ENCODE measurements at regions not wholly inside any gene's neighbourhood (a gene's known extent, or its start where the extent isn't known, plus 50 kb on each side); places are given as distances from the start of the nearest gene placed in this dataset.

- H3K4me1 ChIP-seq (ENCODE audit: control insufficient read depth in 1 of 2, insufficient read depth in 2 of 2, low read length in 2 of 2) = no peaks in the 10 kb centered on the region
- no peaks in the 10 kb centered on the region for H3K36me3 ChIP-seq (ENCODE audit: control insufficient read depth in 1 of 2, insufficient read depth in 2 of 2, low read length in 2 of 2)
- peaks cover 3% of the 10 kb centered on the region in 2 donors for H3K9me3 ChIP-seq (ENCODE audit: control insufficient read depth in 1 of 2, low read length in 2 of 2)
- H3K27me3 ChIP-seq (ENCODE audit: low read depth, low read length) = no peaks in the 10 kb centered on the region
- H3K4me3 ChIP-seq (ENCODE audit: low read depth in 1 of 2, low read length in 2 of 2) = no peak overlapping the region
- H3K27ac ChIP-seq (ENCODE audit: low read length) = no peak overlapping the region
Measured at GRCh38 chr9:75826314-75826713, 64.2 kb upstream of the PCSK5 start.

GRCh38 chr9:75830303-75830702, 60.2 kb upstream of the PCSK5 start:
- Histone ChIP-seq H3K4me3 (ENCODE audit: low read depth in 1 of 2, low read length in 2 of 2) (no peak overlapping the region), H3K9me3 (ENCODE audit: control insufficient read depth in 1 of 2, low read length in 2 of 2) (peaks cover 3% of the 10 kb centered on the region in 2 donors), H3K36me3 (ENCODE audit: control insufficient read depth in 1 of 2, insufficient read depth in 2 of 2, low read length in 2 of 2) (no peaks in the 10 kb centered on the region), H3K27ac (ENCODE audit: low read length) (no peak overlapping the region), H3K4me1 (ENCODE audit: control insufficient read depth in 1 of 2, insufficient read depth in 2 of 2, low read length in 2 of 2) (no peaks in the 10 kb centered on the region), H3K27me3 (ENCODE audit: low read depth, low read length) (no peaks in the 10 kb centered on the region)

- Histone ChIP-seq H3K27ac (ENCODE audit: low read length) (no peak overlapping the region), H3K9me3 (ENCODE audit: control insufficient read depth in 1 of 2, low read length in 2 of 2) (peaks cover 3% of the 10 kb centered on the region in 2 donors)
Measured at GRCh38 chr9:75833778-75834177, 56.7 kb upstream of the PCSK5 start.

GRCh38 chr9:75834878-75835277, 55.6 kb upstream of the PCSK5 start:
- Histone ChIP-seq H3K9me3 (ENCODE audit: control insufficient read depth in 1 of 2, low read length in 2 of 2) (peaks cover 3% of the 10 kb centered on the region in 2 donors), H3K36me3 (ENCODE audit: control insufficient read depth in 1 of 2, insufficient read depth in 2 of 2, low read length in 2 of 2) (no peaks in the 10 kb centered on the region), H3K27ac (ENCODE audit: low read length) (no peak overlapping the region), H3K27me3 (ENCODE audit: low read depth, low read length) (no peaks in the 10 kb centered on the region), H3K4me3 (ENCODE audit: low read depth in 1 of 2, low read length in 2 of 2) (no peak overlapping the region), H3K4me1 (ENCODE audit: control insufficient read depth in 1 of 2, insufficient read depth in 2 of 2, low read length in 2 of 2) (no peaks in the 10 kb centered on the region)

More at GRCh38 chr9:75833778-75834177, 56.7 kb upstream of the PCSK5 start:
- Histone ChIP-seq H3K27me3 (ENCODE audit: low read depth, low read length) (no peaks in the 10 kb centered on the region), H3K4me1 (ENCODE audit: control insufficient read depth in 1 of 2, insufficient read depth in 2 of 2, low read length in 2 of 2) (no peaks in the 10 kb centered on the region), H3K4me3 (ENCODE audit: low read depth in 1 of 2, low read length in 2 of 2) (no peak overlapping the region), H3K36me3 (ENCODE audit: control insufficient read depth in 1 of 2, insufficient read depth in 2 of 2, low read length in 2 of 2) (no peaks in the 10 kb centered on the region)
